GM23338 (cell line): ENCODE measurements at regions not wholly inside any gene's neighbourhood (a gene's known extent, or its start where the extent isn't known, plus 50 kb on each side); places are given as distances from the start of the nearest gene placed in this dataset.

ENCODE experiments used
- ATAC-seq: fragments of 200-7000 bp; cut with Tn5 transposase; 3 replicates; pipeline ENCODE4 v1.9.1; 2020
- DNase-seq: peaks from one replicate; pipeline ENCODE4 v3.0.0-alpha.2; 2015; ENCODE audit warnings: low spot score
- H2AFZ ChIP-seq: fragments of 200-600 bp; sonication (generic); 2 replicates; pipeline ENCODE4 v1.8.0; 2016; ENCODE audit warnings: antibody characterized with exemption, mild to moderate bottlenecking, moderate library complexity
- H3F3A ChIP-seq: fragments of 200-600 bp; sonication (generic); replicated peaks from 2 replicates; pipeline ENCODE4 v1.8.0; 2017; ENCODE audit warnings: antibody characterized with exemption, mixed run types, low read depth
- H3K27ac ChIP-seq: fragments of 200-600 bp; sonication (generic); 2 replicates; pipeline ENCODE4 v1.6.1; 2016; ENCODE audit warnings: low read depth
- H3K27me3 ChIP-seq: fragments of 200-600 bp; sonication (generic); 2 replicates; pipeline ENCODE4 v1.8.0; 2016; ENCODE audit warnings: mild to moderate bottlenecking, mixed run types, moderate library complexity; ENCODE audit not compliant: insufficient read depth
- H3K36me3 ChIP-seq: fragments of 200-600 bp; sonication (generic); 2 replicates; pipeline ENCODE4 v1.8.0; 2016; ENCODE audit warnings: mild to moderate bottlenecking; ENCODE audit not compliant: insufficient read depth
- H3K4me1 ChIP-seq: fragments of 200-600 bp; sonication (generic); 2 replicates; pipeline ENCODE4 v1.8.0; 2016; ENCODE audit warnings: mild to moderate bottlenecking, moderate library complexity; ENCODE audit not compliant: insufficient read depth
- H3K4me2 ChIP-seq: fragments of 200-600 bp; sonication (generic); 2 replicates; pipeline ENCODE4 v1.7.1; 2017; ENCODE audit warnings: mixed run types
- H3K4me3 ChIP-seq: fragments of 200-600 bp; sonication (generic); 2 replicates; pipeline ENCODE4 v1.6.1; 2016; ENCODE audit warnings: mixed run types
- H3K79me2 ChIP-seq: fragments of 200-600 bp; sonication (generic); replicated peaks from 2 replicates; pipeline ENCODE4 v1.8.0; 2017; ENCODE audit warnings: mild to moderate bottlenecking; ENCODE audit not compliant: insufficient read depth
- H3K9me2 ChIP-seq: fragments of 200-600 bp; sonication (generic); 2 replicates; pipeline ENCODE4 v1.8.0; 2017; ENCODE audit not compliant: insufficient read depth
- H4K20me1 ChIP-seq: fragments of 200-600 bp; sonication (generic); replicated peaks from 2 replicates; pipeline ENCODE4 v1.8.0; 2017; ENCODE audit warnings: mild to moderate bottlenecking; ENCODE audit not compliant: insufficient read depth
- H3K27ac Mint-ChIP-seq: 2 replicates; pipeline ENCODE4 v1.8.0; 2020; ENCODE audit warnings: inconsistent platforms, mild to moderate bottlenecking, moderate library complexity, mixed read lengths
- H3K27me3 Mint-ChIP-seq: 3 replicates; pipeline ENCODE4 v1.8.0; 2022; ENCODE audit warnings: low read depth, mild to moderate bottlenecking, moderate library complexity, mixed read lengths, inconsistent platforms; ENCODE audit not compliant: insufficient read depth, poor library complexity
- H3K36me3 Mint-ChIP-seq: 3 replicates; pipeline ENCODE4 v1.8.0; 2021; ENCODE audit warnings: low read depth, mild to moderate bottlenecking, inconsistent platforms, moderate library complexity, mixed read lengths
- H3K4me1 Mint-ChIP-seq: 3 replicates; pipeline ENCODE4 v1.8.0; 2020; ENCODE audit warnings: mild to moderate bottlenecking, inconsistent platforms, mixed read lengths
- H3K4me3 Mint-ChIP-seq: 3 replicates; pipeline ENCODE4 v1.8.0; 2021; ENCODE audit warnings: moderate library complexity, mild to moderate bottlenecking, inconsistent platforms, mixed read lengths
- H3K9me3 Mint-ChIP-seq: 3 replicates; pipeline ENCODE4 v1.8.0; 2020; ENCODE audit warnings: moderate library complexity, mild to moderate bottlenecking, inconsistent platforms, mixed read lengths
- CREB1 ChIP-seq: fragments of 250-450 bp; sonication (Bioruptor Pico); IDR thresholded peaks from 2 replicates; pipeline ENCODE4 v1.5.0; 2020; ENCODE audit warnings: low read depth, mild to moderate bottlenecking, moderate library complexity
- EZH2phosphoT487 ChIP-seq: fragments of 200-600 bp; sonication (generic); IDR thresholded peaks from one replicate; pipeline ENCODE4 v1.8.1; 2018; ENCODE audit warnings: antibody characterized with exemption; ENCODE audit not compliant: unreplicated experiment
- NANOG ChIP-seq: IDR thresholded peaks from 2 replicates; pipeline ENCODE4 v1.6.1; 2016; ENCODE audit warnings: antibody characterized with exemption, borderline replicate concordance
- POLR2AphosphoS5 ChIP-seq: IDR thresholded peaks from 2 replicates; pipeline ENCODE4 v1.6.1; 2016; ENCODE audit warnings: antibody characterized with exemption, low read depth
- STAT1 ChIP-seq: IDR thresholded peaks from one replicate; pipeline ENCODE4 v1.6.1; 2016; ENCODE audit warnings: antibody characterized with exemption; ENCODE audit not compliant: unreplicated experiment
- ZNF114 ChIP-seq: fragments of 250-450 bp; sonication (Bioruptor Pico); IDR thresholded peaks from 2 replicates; pipeline ENCODE4 v1.5.0; 2020; ENCODE audit warnings: mild to moderate bottlenecking, moderate library complexity
- TF ChIP-seq, protein P1 (sequence below): fragments of 250-450 bp; sonication (Bioruptor Pico); IDR thresholded peaks from 2 replicates; pipeline ENCODE4 v1.5.0; 2020; ENCODE audit warnings: mild to moderate bottlenecking, moderate library complexity
- TF ChIP-seq, protein P2 (sequence below), 2 experiments: fragments of 200-600 bp in 1 of 2; sonication (generic) in 1 of 2; conservative IDR thresholded peaks; 2 replicates each; pipeline versions ENCODE4 v1.5.1 to v1.6.1; 2016 to 2017; ENCODE audit warnings: antibody characterized with exemption in 2 of 2, low read depth in 2 of 2, mild to moderate bottlenecking in 2 of 2, moderate library complexity in 1 of 2

DNA sequence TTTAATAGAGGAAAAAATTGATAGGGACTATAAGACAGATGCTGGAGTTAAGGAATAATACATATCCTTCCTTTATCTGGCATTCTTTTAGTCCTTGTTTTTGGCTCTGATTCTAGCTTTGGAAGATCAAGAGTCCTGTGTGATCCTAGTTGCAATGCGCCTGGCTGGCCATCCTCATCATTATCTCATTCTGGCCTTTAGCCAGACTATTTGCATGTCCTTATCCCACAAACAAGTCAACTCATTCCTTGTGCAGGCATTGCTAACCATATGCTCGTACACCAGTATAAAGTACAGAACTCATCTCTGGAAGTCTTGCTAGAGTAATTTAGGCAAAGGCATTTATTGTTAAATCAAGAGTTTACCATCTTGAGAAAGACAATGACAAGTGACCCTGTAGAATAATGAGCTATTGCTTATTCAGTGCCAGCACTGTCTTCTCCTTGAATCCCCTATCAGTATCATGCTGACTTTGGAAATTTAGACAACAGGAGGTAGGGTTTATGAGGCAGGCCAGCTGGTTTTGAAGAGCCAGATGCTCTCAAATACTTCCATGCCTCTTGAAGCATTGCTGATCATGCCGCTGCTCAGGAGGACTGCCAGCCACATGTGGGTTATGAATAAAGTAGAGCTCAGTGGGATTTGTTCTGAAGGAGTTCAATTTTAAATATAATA lies 1730.3 kb upstream of the TENM3 start (continued):
- TF ChIP-seq, protein P1, sequence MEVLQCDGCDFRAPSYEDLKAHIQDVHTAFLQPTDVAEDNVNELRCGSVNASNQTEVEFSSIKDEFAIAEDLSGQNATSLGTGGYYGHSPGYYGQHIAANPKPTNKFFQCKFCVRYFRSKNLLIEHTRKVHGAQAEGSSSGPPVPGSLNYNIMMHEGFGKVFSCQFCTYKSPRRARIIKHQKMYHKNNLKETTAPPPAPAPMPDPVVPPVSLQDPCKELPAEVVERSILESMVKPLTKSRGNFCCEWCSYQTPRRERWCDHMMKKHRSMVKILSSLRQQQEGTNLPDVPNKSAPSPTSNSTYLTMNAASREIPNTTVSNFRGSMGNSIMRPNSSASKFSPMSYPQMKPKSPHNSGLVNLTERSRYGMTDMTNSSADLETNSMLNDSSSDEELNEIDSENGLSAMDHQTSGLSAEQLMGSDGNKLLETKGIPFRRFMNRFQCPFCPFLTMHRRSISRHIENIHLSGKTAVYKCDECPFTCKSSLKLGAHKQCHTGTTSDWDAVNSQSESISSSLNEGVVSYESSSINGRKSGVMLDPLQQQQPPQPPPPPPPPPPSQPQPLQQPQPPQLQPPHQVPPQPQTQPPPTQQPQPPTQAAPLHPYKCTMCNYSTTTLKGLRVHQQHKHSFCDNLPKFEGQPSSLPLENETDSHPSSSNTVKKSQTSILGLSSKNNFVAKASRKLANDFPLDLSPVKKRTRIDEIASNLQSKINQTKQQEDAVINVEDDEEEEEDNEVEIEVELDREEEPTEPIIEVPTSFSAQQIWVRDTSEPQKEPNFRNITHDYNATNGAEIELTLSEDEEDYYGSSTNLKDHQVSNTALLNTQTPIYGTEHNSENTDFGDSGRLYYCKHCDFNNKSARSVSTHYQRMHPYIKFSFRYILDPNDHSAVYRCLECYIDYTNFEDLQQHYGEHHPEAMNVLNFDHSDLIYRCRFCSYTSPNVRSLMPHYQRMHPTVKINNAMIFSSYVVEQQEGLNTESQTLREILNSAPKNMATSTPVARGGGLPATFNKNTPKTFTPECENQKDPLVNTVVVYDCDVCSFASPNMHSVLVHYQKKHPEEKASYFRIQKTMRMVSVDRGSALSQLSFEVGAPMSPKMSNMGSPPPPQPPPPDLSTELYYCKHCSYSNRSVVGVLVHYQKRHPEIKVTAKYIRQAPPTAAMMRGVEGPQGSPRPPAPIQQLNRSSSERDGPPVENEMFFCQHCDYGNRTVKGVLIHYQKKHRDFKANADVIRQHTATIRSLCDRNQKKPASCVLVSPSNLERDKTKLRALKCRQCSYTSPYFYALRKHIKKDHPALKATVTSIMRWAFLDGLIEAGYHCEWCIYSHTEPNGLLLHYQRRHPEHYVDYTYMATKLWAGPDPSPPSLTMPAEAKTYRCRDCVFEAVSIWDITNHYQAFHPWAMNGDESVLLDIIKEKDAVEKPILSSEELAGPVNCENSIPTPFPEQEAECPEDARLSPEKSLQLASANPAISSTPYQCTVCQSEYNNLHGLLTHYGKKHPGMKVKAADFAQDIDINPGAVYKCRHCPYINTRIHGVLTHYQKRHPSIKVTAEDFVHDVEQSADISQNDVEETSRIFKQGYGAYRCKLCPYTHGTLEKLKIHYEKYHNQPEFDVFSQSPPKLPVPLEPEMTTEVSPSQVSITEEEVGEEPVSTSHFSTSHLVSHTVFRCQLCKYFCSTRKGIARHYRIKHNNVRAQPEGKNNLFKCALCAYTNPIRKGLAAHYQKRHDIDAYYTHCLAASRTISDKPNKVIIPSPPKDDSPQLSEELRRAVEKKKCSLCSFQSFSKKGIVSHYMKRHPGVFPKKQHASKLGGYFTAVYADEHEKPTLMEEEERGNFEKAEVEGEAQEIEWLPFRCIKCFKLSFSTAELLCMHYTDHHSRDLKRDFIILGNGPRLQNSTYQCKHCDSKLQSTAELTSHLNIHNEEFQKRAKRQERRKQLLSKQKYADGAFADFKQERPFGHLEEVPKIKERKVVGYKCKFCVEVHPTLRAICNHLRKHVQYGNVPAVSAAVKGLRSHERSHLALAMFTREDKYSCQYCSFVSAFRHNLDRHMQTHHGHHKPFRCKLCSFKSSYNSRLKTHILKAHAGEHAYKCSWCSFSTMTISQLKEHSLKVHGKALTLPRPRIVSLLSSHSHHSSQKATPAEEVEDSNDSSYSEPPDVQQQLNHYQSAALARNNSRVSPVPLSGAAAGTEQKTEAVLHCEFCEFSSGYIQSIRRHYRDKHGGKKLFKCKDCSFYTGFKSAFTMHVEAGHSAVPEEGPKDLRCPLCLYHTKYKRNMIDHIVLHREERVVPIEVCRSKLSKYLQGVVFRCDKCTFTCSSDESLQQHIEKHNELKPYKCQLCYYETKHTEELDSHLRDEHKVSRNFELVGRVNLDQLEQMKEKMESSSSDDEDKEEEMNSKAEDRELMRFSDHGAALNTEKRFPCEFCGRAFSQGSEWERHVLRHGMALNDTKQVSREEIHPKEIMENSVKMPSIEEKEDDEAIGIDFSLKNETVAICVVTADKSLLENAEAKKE = no peak
- no peak for TF ChIP-seq ZNF114 (CRISPR knock-in tag)
- TF ChIP-seq STAT1 = no peak
- no peak for TF ChIP-seq EZH2phosphoT487

DNA sequence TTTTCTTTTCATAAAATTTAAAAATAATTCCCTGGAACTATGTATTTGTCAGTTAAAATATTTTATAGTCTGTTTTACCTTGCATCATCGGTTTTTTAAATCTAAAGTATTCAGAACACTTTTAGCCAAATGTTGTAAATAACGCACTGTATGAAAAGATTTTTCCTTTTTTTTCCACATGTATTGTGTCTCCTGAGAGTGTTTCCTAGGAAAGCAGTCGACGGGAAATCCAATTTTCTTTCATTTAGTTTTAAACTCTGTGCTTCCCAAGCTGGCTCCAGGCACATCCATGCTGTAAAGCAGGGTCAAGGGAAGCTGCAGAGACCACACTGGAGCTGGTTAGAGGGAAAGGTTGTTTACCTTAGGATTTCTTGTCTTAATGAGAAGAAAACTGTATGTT lies 1724.3 kb upstream of the TENM3 start:
- no peaks in the 10 kb centered on the region for H4K20me1 ChIP-seq
- H2AFZ ChIP-seq = peak overlapping the region; percentile 44; the same call in 1 of the 2 replicates
- H3K27me3 ChIP-seq = no peaks in the 10 kb centered on the region
- H3K9me2 ChIP-seq = no peaks in the 10 kb centered on the region
- H3K4me1 ChIP-seq = no peaks in the 10 kb centered on the region
- DNase-seq (no peak), ATAC-seq (no peak)
- no peak overlapping the region for H3K4me3 ChIP-seq
- no peaks in the 10 kb centered on the region for H3K36me3 Mint-ChIP-seq
- H3K4me3 Mint-ChIP-seq = no peak overlapping the region
- peak overlapping the region; percentile 67; the same call in 1 of the 2 replicates for H3K27ac ChIP-seq
- H3K27ac Mint-ChIP-seq = peak overlapping the region; percentile 52; the same call in 1 of the 2 replicates
- no peaks in the 10 kb centered on the region for H3K4me1 Mint-ChIP-seq
- H3K79me2 ChIP-seq = no peaks in the 10 kb centered on the region
- H3K9me3 Mint-ChIP-seq = no peaks in the 10 kb centered on the region; the same call in 2 of the 3 replicates
- no peak overlapping the region for H3K4me2 ChIP-seq
- H3K27me3 Mint-ChIP-seq = no peaks in the 10 kb centered on the region
- no peaks in the 10 kb centered on the region for H3F3A ChIP-seq
- no peaks in the 10 kb centered on the region for H3K36me3 ChIP-seq
- TF ChIP-seq POLR2AphosphoS5 = no peak
- TF ChIP-seq CREB1 = no peak
- TF ChIP-seq ZNF114 (CRISPR knock-in tag) = no peak
- TF ChIP-seq, protein P2, sequence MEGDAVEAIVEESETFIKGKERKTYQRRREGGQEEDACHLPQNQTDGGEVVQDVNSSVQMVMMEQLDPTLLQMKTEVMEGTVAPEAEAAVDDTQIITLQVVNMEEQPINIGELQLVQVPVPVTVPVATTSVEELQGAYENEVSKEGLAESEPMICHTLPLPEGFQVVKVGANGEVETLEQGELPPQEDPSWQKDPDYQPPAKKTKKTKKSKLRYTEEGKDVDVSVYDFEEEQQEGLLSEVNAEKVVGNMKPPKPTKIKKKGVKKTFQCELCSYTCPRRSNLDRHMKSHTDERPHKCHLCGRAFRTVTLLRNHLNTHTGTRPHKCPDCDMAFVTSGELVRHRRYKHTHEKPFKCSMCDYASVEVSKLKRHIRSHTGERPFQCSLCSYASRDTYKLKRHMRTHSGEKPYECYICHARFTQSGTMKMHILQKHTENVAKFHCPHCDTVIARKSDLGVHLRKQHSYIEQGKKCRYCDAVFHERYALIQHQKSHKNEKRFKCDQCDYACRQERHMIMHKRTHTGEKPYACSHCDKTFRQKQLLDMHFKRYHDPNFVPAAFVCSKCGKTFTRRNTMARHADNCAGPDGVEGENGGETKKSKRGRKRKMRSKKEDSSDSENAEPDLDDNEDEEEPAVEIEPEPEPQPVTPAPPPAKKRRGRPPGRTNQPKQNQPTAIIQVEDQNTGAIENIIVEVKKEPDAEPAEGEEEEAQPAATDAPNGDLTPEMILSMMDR (conservative IDR thresholded peaks at IDR 0.05; ENCODE audit: low read depth in 2 of 2) = no peak
- TF ChIP-seq NANOG = no peak
